HFF-Myc (cell line): ENCODE measurements at regions not wholly inside any gene's neighbourhood (a gene's known extent, or its start where the extent isn't known, plus 50 kb on each side); places are given as distances from the start of the nearest gene placed in this dataset.

Source experiments
- DNase-seq: peaks from one replicate; pipeline ENCODE4 v3.0.0-alpha.2; 2011; ENCODE audit warnings: low read depth; ENCODE audit errors: extremely low read depth
- H3K4me3 ChIP-seq: replicated peaks from 2 replicates; pipeline ENCODE4 v1.5.1; 2011; ENCODE audit warnings: low read depth, mild to moderate bottlenecking, control low read depth, low read length
- CTCF ChIP-seq: IDR thresholded peaks from 2 replicates; pipeline ENCODE4 v1.5.1; 2012; ENCODE audit warnings: mild to moderate bottlenecking, low read depth, low read length, control low read depth; ENCODE audit errors: missing control alignments

DNA sequence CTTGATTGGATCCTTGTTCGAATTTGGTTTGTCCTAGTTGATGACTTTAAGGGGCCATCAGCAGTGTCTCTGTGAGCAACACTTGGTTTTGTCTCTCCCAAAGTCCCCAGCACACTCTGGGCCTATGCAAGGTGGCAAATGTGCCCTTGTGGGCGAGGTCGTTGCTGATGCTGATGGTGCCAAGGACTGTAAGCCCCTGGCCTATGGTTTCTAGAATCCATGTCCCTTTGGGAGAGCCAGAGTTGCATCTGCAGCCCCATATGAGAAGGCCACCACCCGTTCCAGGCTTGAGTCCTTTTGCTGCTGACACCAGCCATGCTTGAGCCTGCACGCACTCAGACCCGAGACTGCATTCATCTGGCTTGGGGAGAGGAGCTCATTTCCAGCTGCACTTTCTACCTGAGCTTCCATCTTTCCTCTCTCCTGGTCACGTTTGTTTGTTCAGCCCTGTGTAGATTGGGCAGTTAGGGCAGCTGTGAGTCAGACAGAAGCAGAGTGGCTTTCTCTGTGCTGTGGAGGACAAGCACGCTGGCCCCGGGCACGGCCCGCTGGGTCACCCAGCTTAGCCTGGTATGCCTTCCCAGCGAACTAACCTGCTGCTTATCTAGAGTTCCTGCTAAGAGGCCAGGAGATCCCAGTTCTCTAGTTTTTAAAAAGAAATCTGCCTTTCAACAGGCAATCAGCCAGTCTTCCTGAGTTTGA lies 52.1 kb upstream of the CSF3R start:
- no peak for DNase-seq
- H3K4me3 ChIP-seq, result no peak overlapping the region
- TF ChIP-seq CTCF, result no peak

GRCh38 chr1:36533897-36534296 lies 51.2 kb upstream of the CSF3R start:
- no peak overlapping the region for H3K4me3 ChIP-seq
- no peak for DNase-seq
- no peak for TF ChIP-seq CTCF

DNA sequence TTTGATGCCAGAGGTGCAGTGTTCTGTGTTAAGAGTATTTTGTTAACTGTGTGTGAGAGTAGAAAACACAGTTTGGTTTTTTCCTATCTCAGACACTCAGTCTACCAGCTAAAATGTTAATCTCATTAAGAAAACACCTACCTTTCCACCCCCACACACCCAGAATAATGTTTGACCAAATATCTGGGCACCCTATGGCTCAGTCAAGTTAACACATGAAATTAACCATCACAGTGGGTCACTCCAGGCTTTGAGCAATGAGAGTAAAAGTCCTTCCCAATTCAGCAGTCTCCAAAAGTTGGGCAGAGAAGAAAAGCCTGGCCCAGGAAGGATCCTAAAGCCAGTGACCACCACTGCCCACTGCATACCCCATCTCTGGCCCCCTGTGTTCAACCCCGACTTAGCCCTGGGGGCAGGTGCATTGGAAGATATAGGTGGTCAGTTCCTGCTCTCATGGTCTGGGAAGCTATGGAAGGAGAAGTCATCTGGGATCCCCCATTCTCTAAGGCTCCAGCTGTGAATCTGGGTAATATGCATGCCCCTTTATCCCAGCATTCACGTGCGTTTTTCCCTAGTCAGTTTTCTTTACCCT lies 50.2 kb upstream of the CSF3R start:
- no peak for DNase-seq
- no peak overlapping the region for H3K4me3 ChIP-seq
- TF ChIP-seq CTCF, result no peak
